Hepatocyte (in vitro differentiated cells): ENCODE measurements at regions not wholly inside any gene's neighbourhood (a gene's known extent, or its start where the extent isn't known, plus 50 kb on each side); places are given as distances from the start of the nearest gene placed in this dataset.
"Not testable (repeated sequence)": the region's sequence is repeated elsewhere in the genome, so short reads cannot be mapped to it uniquely, and the experiment has no call there.

ENCODE experiments used
- EZH2 ChIP-seq: fragments of 200-600 bp; sonication (generic); IDR thresholded peaks from 2 replicates; pipeline ENCODE4 v1.6.1; 2016; ENCODE audit warnings: antibody characterized with exemption, mild to moderate bottlenecking, borderline replicate concordance
- EZH2phosphoT487 ChIP-seq: fragments of 200-600 bp; sonication (generic); IDR thresholded peaks from one replicate; pipeline ENCODE4 v1.6.1; 2018; ENCODE audit warnings: antibody characterized with exemption, mild to moderate bottlenecking, low read depth, moderate library complexity; ENCODE audit not compliant: unreplicated experiment, severe bottlenecking
- TF ChIP-seq, protein P1 (sequence below): fragments of 200-600 bp; sonication (generic); IDR thresholded peaks from 2 replicates; pipeline ENCODE4 v1.5.1; 2016; ENCODE audit warnings: antibody characterized with exemption, mild to moderate bottlenecking; ENCODE audit not compliant: poor library complexity

DNA sequence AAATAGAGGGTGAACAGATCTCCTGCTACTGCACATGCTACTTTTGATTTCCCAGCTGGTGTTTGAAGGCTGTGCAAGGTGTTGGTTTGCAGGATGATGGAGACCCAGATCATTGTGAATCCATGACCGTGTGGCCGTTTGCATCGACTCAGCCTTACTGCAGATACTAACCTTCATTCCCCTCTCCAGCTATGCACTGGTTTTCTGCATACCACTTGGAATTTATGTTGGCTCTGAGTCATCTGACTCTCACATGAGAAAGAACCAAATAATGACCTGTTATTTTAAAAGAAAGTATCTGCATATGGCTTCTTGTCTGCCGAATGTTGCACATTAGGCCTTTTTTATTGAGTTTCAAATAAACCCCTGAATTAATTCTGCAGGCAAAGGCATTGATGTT, 144.9 kb upstream of the PRKX start:
- not testable (repeated sequence) for TF ChIP-seq EZH2, EZH2phosphoT487
- TF ChIP-seq, protein P1, sequence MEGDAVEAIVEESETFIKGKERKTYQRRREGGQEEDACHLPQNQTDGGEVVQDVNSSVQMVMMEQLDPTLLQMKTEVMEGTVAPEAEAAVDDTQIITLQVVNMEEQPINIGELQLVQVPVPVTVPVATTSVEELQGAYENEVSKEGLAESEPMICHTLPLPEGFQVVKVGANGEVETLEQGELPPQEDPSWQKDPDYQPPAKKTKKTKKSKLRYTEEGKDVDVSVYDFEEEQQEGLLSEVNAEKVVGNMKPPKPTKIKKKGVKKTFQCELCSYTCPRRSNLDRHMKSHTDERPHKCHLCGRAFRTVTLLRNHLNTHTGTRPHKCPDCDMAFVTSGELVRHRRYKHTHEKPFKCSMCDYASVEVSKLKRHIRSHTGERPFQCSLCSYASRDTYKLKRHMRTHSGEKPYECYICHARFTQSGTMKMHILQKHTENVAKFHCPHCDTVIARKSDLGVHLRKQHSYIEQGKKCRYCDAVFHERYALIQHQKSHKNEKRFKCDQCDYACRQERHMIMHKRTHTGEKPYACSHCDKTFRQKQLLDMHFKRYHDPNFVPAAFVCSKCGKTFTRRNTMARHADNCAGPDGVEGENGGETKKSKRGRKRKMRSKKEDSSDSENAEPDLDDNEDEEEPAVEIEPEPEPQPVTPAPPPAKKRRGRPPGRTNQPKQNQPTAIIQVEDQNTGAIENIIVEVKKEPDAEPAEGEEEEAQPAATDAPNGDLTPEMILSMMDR, result not testable (repeated sequence)
